Breast epithelium (tissue), 3 donors: ENCODE measurements at regions not wholly inside any gene's neighbourhood (a gene's known extent, or its start where the extent isn't known, plus 50 kb on each side); places are given as distances from the start of the nearest gene placed in this dataset.

Experiments used
- POLR2AphosphoS5 ChIP-seq, 3 donors: sonication (generic); formaldehyde crosslinking; IDR thresholded peaks; one replicate each; pipeline ENCODE4 v1.6.1; 2017; ENCODE audit warnings: antibody characterized with exemption in 3 of 3
- TF ChIP-seq, protein P1 (sequence below), 3 donors: fragments of 450-650 bp; IDR thresholded peaks; one replicate each; pipeline ENCODE4 v1.5.1; 2016 to 2017; ENCODE audit warnings: antibody characterized with exemption in 3 of 3, mild to moderate bottlenecking in 3 of 3, moderate library complexity in 3 of 3

DNA sequence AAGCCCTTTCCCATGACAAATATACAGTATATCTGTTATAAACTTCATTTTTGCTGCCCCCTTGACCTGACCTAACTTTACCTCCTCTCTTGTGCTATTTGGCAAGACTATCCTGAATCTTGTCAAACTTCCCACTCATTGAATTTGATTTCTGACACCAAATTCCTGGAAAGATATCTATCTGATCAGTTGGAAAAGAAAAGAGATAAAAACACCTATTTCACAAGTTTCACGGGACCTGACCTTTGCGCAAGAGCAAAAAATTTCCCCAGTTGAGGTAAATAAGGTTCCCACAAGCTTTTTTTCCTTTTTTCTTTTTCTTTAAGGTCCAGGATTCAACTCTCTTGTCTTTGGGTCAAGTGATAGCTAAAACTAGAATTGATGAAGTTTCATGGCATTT is 189.2 kb upstream of the LPP start:
- TF ChIP-seq, protein P1, sequence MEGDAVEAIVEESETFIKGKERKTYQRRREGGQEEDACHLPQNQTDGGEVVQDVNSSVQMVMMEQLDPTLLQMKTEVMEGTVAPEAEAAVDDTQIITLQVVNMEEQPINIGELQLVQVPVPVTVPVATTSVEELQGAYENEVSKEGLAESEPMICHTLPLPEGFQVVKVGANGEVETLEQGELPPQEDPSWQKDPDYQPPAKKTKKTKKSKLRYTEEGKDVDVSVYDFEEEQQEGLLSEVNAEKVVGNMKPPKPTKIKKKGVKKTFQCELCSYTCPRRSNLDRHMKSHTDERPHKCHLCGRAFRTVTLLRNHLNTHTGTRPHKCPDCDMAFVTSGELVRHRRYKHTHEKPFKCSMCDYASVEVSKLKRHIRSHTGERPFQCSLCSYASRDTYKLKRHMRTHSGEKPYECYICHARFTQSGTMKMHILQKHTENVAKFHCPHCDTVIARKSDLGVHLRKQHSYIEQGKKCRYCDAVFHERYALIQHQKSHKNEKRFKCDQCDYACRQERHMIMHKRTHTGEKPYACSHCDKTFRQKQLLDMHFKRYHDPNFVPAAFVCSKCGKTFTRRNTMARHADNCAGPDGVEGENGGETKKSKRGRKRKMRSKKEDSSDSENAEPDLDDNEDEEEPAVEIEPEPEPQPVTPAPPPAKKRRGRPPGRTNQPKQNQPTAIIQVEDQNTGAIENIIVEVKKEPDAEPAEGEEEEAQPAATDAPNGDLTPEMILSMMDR (IDR thresholded peaks at IDR 0.05), result no peak
- TF ChIP-seq POLR2AphosphoS5 (IDR thresholded peaks at IDR 0.05), result no peak
